PFSK-1 (cell line): ENCODE measurements at regions not wholly inside any gene's neighbourhood (a gene's known extent, or its start where the extent isn't known, plus 50 kb on each side); places are given as distances from the start of the nearest gene placed in this dataset.

ENCODE experiments used
- FOXP2 ChIP-seq: optimal IDR thresholded peaks from 2 replicates; pipeline ENCODE3; 2011; ENCODE audit warnings: borderline replicate concordance, control low read depth, inconsistent platforms; ENCODE audit not compliant: insufficient read depth; ENCODE audit errors: extremely low read length, extremely low read depth
- POLR2AphosphoS5 ChIP-seq: IDR thresholded peaks from 2 replicates; pipeline ENCODE4 v1.6.1; 2012; ENCODE audit warnings: low read depth, mild to moderate bottlenecking, control low read depth, low read length, moderate library complexity
- SIN3A ChIP-seq: IDR thresholded peaks from 2 replicates; pipeline ENCODE4 v1.6.1; 2012; ENCODE audit warnings: mild to moderate bottlenecking, low read length, moderate library complexity, borderline replicate concordance; ENCODE audit not compliant: insufficient read depth
- TAF1 ChIP-seq: IDR thresholded peaks from 2 replicates; pipeline ENCODE4 v1.6.1; 2012; ENCODE audit warnings: low read length, control low read depth, borderline replicate concordance; ENCODE audit not compliant: insufficient read depth
- TF ChIP-seq, protein P1 (sequence below), 2 experiments: IDR thresholded peaks; 2 replicates each; pipeline versions ENCODE4 v1.6.1 to v1.8.0; 2011 to 2012; ENCODE audit warnings: low read depth in 2 of 2, low read length in 2 of 2, control low read depth in 1 of 2, inconsistent platforms in 1 of 2, mild to moderate bottlenecking in 1 of 2, moderate library complexity in 1 of 2; ENCODE audit not compliant: insufficient read depth in 1 of 2

DNA sequence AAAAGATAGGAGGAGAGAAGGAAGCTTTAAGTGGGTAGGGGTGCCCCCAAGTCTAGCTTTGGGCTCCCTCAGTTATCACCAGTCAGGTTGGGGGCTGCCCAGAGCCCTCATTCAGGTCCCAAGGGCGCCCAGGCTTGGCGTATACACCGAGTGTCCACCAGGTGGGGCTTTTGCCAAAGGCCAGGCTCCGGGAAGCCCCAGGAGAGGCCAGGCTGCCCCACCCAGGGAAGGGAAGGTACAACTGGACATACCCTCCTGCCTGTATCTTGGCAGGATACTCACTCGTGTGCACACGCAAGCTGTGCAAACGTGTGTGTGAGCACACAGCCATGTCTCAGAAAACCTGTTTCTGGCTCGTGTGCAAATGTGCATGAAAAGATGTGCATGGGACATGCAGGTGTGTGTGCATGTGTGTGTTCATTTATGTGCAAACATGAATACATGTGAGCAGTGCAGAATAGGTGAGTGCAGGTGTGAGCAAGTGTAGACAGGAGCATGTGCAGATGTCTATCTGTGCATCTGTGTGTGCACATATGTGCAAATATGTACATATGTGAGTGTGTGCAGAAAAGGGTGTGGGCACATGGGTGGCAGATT is 103.9 kb upstream of the MYL2 start:
- TF ChIP-seq, protein P1, sequence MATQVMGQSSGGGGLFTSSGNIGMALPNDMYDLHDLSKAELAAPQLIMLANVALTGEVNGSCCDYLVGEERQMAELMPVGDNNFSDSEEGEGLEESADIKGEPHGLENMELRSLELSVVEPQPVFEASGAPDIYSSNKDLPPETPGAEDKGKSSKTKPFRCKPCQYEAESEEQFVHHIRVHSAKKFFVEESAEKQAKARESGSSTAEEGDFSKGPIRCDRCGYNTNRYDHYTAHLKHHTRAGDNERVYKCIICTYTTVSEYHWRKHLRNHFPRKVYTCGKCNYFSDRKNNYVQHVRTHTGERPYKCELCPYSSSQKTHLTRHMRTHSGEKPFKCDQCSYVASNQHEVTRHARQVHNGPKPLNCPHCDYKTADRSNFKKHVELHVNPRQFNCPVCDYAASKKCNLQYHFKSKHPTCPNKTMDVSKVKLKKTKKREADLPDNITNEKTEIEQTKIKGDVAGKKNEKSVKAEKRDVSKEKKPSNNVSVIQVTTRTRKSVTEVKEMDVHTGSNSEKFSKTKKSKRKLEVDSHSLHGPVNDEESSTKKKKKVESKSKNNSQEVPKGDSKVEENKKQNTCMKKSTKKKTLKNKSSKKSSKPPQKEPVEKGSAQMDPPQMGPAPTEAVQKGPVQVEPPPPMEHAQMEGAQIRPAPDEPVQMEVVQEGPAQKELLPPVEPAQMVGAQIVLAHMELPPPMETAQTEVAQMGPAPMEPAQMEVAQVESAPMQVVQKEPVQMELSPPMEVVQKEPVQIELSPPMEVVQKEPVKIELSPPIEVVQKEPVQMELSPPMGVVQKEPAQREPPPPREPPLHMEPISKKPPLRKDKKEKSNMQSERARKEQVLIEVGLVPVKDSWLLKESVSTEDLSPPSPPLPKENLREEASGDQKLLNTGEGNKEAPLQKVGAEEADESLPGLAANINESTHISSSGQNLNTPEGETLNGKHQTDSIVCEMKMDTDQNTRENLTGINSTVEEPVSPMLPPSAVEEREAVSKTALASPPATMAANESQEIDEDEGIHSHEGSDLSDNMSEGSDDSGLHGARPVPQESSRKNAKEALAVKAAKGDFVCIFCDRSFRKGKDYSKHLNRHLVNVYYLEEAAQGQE (IDR thresholded peaks at IDR 0.05; ENCODE audit: insufficient read depth in 1 of 2, low read depth in 2 of 2, low read length in 2 of 2) = no peak

DNA sequence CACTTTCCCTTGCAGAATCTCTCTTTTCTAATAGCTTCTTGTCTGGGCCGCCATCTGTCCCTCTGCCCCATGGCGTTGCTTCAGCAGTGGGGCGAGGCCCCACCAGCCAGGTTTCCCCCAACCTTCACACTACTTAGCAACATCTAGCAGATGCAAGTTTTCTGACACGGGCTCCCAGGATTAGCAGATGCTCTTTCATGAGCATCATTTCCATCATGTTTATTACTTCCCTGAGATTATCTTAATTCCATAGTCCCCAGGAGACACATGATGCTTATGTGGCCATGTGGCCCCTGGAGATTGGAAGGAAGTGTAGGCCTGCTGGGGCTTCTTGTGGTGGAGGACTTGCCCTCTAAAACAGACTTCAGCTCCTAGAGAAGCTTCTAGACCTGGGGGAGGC is 102.0 kb upstream of the MYL2 start:
- no peak for TF ChIP-seq SIN3A
- TF ChIP-seq, protein P1 (IDR thresholded peaks at IDR 0.05; ENCODE audit: insufficient read depth in 1 of 2, low read depth in 2 of 2, low read length in 2 of 2) = no peak
- no peak for TF ChIP-seq FOXP2
- TF ChIP-seq POLR2AphosphoS5 = no peak
- no peak for TF ChIP-seq TAF1

DNA sequence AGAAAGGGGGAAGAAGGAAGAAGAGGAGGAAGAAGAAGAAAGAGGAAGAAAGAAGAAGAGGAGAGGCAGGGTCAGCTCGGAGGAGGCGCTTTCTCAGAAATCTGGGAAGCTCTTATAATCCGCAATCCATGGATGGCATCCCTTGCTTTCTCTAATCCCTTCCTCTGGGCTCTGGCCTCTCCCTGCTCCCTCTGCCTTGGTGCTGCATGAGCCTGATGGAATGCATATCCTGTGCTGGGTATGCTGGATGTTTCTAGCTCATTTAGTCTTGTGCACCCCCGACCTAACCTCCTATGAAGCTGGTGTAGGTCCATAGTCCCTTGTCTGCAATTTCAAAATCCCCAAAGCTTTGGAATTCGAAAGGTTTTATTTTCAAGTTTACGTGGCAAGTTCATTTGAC is 94.2 kb upstream of the MYL2 start:
- TF ChIP-seq POLR2AphosphoS5 (no peak), FOXP2 (no peak), TAF1 (no peak), SIN3A (no peak)
- TF ChIP-seq, protein P1 (IDR thresholded peaks at IDR 0.05; ENCODE audit: insufficient read depth in 1 of 2, low read depth in 2 of 2, low read length in 2 of 2) = no peak

DNA sequence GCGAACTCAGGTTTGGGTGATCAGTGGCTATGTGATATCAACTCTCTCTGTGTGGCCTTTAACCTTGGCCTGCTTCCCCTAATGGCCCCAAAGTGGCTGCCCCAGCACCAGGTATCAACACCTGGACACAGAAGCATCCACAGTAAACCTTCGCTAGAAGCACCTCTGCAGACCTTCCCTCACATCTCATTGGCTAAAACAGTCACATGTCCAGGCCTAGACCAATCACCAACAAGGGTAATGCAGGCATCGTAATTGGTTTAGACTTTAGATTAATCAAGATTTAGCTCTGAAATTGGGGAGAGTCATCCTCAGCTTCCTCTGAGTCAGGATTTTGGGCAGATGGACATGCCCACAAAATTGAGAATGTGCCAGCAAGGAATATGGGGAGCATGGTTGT is 92.5 kb upstream of the MYL2 start:
- TF ChIP-seq POLR2AphosphoS5 = no peak
- TF ChIP-seq FOXP2 = no peak
- no peak for TF ChIP-seq SIN3A
- TF ChIP-seq TAF1 = no peak
- TF ChIP-seq, protein P1 (IDR thresholded peaks at IDR 0.05; ENCODE audit: insufficient read depth in 1 of 2, low read depth in 2 of 2, low read length in 2 of 2) = no peak

DNA sequence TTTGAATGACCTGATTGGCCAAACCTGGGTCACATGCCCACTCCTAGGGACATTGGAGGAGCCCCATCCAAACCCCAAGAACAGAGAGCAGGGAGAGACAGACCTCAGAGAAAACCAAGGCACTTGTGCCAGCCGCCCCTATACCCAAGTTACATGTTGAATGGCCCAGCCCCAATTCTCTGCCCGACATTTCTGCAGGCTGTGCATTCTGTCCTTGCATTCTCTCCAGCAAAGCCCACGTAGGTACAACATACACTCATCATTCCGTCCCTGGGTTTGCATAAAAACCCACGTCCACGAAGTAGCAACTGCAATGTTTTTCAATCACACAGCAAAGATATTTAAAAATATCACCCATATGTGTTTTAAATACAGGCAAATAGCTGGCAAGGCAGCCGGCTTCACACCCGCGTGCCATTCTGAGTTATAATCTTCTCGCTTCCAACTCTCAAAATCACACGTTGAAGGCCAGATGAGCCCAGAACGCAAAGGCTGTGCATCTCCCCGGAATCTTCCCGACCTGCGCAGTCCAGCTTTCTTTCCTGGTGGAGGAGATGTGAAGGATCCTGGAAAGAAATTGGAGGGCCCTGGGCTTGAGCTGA is 91.7 kb upstream of the MYL2 start:
- TF ChIP-seq SIN3A = no peak
- TF ChIP-seq FOXP2 = no peak
- TF ChIP-seq, protein P1 (IDR thresholded peaks at IDR 0.05; ENCODE audit: insufficient read depth in 1 of 2, low read depth in 2 of 2, low read length in 2 of 2) = no peak
- no peak for TF ChIP-seq POLR2AphosphoS5
- no peak for TF ChIP-seq TAF1
